Astrocyte (in vitro differentiated cells and primary cell): ENCODE measurements at regions not wholly inside any gene's neighbourhood (a gene's known extent, or its start where the extent isn't known, plus 50 kb on each side); places are given as distances from the start of the nearest gene placed in this dataset.

Experiments
- CTCF ChIP-seq: IDR thresholded peaks from 2 replicates; pipeline ENCODE4 v1.5.1; 2011; ENCODE audit warnings: low read depth, mild to moderate bottlenecking, inconsistent platforms, low read length, moderate library complexity; ENCODE audit not compliant: insufficient read depth
- EZH2 ChIP-seq: IDR thresholded peaks from 2 replicates; pipeline ENCODE4 v1.6.1; 2012; ENCODE audit warnings: mild to moderate bottlenecking, low read length, inconsistent platforms; ENCODE audit not compliant: insufficient read depth

- no peak for TF ChIP-seq EZH2
- TF ChIP-seq CTCF, result no peak
Measured at GRCh38 chr6:2576499-2576898, 174.2 kb downstream of the MYLK4 start.
